ENCODE measurements at regions not wholly inside any gene's neighbourhood (a gene's known extent, or its start where the extent isn't known, plus 50 kb on each side); places are given as distances from the start of the nearest gene placed in this dataset.

DNA sequence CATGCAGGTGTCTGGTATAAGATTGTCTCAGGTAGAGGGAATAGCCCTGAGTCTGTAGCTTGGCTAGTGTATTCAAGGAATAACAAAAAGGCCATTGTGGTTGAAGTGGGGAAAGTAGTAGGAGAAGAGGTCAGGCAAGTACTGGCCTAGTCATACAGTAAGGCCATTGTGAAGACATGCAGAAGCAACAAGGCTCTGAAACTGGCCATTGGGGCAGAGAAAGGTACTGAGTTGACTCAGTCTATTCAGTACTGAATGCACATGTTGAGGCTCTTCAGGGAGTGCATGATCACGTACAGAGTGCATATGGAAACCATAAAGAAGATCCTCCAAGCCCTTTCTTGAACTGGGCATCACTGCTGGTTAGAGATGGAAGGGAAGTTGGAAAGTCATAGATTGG lies 477.6 kb downstream of the SOX6 start:
- TF ChIP-seq CTCF (IDR thresholded peaks at IDR 0.05) (no peak), POLR2A (IDR thresholded peaks at IDR 0.05) (no peak)
